Erythroblast (primary cell): ENCODE measurements at regions not wholly inside any gene's neighbourhood (a gene's known extent, or its start where the extent isn't known, plus 50 kb on each side); places are given as distances from the start of the nearest gene placed in this dataset.

Experiments used
- GATA1 ChIP-seq: IDR thresholded peaks from 2 replicates; pipeline ENCODE4 v1.6.1; 2011; ENCODE audit warnings: low read depth, mild to moderate bottlenecking, control low read depth, low read length, moderate library complexity
- POLR2A ChIP-seq: IDR thresholded peaks from 2 replicates; pipeline ENCODE4 v1.6.1; 2011; ENCODE audit warnings: mild to moderate bottlenecking, low read length

DNA sequence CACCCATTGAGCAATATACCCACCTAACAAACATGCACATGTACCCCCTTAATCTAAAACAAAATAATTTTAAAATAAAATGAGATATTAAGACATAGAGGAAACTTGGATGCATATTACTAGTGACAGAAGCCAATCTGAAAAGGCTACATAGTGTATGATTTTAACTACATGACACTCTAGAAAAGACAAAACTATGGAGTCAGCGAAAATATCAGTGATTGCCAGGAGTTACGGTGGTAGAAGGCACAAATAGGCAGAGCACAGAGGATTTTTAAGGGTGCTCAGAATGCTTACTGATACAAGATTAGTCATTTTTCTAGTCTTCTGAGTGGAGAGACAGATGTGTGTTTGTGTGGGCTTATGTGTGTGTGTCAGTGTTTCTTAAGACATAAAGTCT lies 656.6 kb downstream of the NR4A2 start:
- TF ChIP-seq POLR2A: no peak
- no peak for TF ChIP-seq GATA1
